GM12891 (cell line): ENCODE measurements at regions not wholly inside any gene's neighbourhood (a gene's known extent, or its start where the extent isn't known, plus 50 kb on each side); places are given as distances from the start of the nearest gene placed in this dataset.

Experiments
- POLR2A ChIP-seq: IDR thresholded peaks from 2 replicates; pipeline ENCODE4 v1.6.1; 2011; ENCODE audit warnings: low read depth, low read length, control low read depth
- SPI1 ChIP-seq: IDR thresholded peaks from 2 replicates; pipeline ENCODE4 v1.6.1; 2011; ENCODE audit warnings: low read depth, low read length, control low read depth

DNA sequence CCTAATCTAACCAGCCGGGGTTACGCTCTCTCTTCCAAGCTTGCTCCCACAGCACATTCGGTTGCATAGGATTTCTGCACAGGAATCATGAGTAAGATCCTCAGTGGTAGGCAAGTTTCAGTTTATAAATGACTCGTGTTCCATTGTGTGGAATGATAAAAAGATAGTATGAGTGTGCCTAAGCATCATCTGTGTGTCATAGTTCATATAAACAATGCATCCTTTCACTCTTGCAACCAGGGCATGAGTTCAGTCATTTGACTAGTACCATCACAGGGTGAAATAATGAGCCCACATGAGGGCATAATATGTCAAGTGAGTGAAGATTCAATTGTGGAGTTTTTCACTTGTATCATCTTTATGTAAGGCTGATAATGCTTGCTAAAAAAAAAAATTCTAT, 417.1 kb upstream of the CDH2 start:
- TF ChIP-seq SPI1 (no peak), POLR2A (no peak)
